H1 (cell line): ENCODE measurements at regions not wholly inside any gene's neighbourhood (a gene's known extent, or its start where the extent isn't known, plus 50 kb on each side); places are given as distances from the start of the nearest gene placed in this dataset.

Source experiments
- CTCF ChIA-PET: fragments of 300-600 bp; sonication (Branson Sonifier 250); formaldehyde crosslinking; loops from one replicate; lab custom pipeline; 2021; ENCODE audit not compliant: partially characterized antibody; lab: Charles Lee
- POLR2A ChIA-PET: fragments of 300-600 bp; sonication (Branson Sonifier 250); formaldehyde crosslinking; loops from one replicate; lab custom pipeline; 2021; ENCODE audit warnings: inconsistent platforms; ENCODE audit not compliant: partially characterized antibody; lab: Charles Lee
- DNase-seq, 2 experiments: peaks; one replicate each; pipeline versions ENCODE4 v3.0.0 to v3.0.0-alpha.2; 2010 to 2022; ENCODE audit warnings: low spot score in 2 of 2, low read depth in 1 of 2, mixed read lengths in 1 of 2
- FAIRE-seq: peaks from 2 replicates; lab custom pipeline; 2011; peaks lifted over from hg19 to GRCh38; lab: Jason Lieb, UNC
- H2AFZ ChIP-seq: 2 replicates; pipeline ENCODE4 v1.8.1; 2012; ENCODE audit warnings: low read length, inconsistent platforms
- H2AK5ac ChIP-seq: 2 replicates; pipeline ENCODE4 v1.6.1; 2013; ENCODE audit warnings: low read depth, low read length
- H2BK120ac ChIP-seq: replicated peaks from 2 replicates; pipeline ENCODE3; 2013; ENCODE audit warnings: low read depth, low read length, inconsistent platforms
- H2BK12ac ChIP-seq: 2 replicates; pipeline ENCODE4 v1.6.1; 2013; ENCODE audit warnings: low read depth, low read length
- H2BK15ac ChIP-seq: 2 replicates; pipeline ENCODE4 v1.6.1; 2013; ENCODE audit warnings: low read length
- H2BK20ac ChIP-seq: 2 replicates; pipeline ENCODE4 v1.6.1; 2013; ENCODE audit warnings: low read length
- H2BK5ac ChIP-seq: 2 replicates; pipeline ENCODE4 v1.6.1; 2013; ENCODE audit warnings: low read depth, low read length
- H3K14ac ChIP-seq: 2 replicates; pipeline ENCODE4 v1.6.1; 2013; ENCODE audit warnings: inconsistent platforms; ENCODE audit not compliant: insufficient read length
- H3K18ac ChIP-seq: 2 replicates; pipeline ENCODE4 v1.6.1; 2013; ENCODE audit warnings: low read length; ENCODE audit errors: extremely low read depth
- H3K23ac ChIP-seq: 2 replicates; pipeline ENCODE4 v1.6.1; 2013; ENCODE audit warnings: inconsistent platforms; ENCODE audit not compliant: insufficient read length
- H3K23me2 ChIP-seq: 2 replicates; pipeline ENCODE4 v1.6.1; 2013; ENCODE audit warnings: low read depth, low read length
- H3K27ac ChIP-seq: 2 replicates; pipeline ENCODE4 v1.6.1; 2011; ENCODE audit warnings: low read depth, low read length, inconsistent platforms
- H3K27me3 ChIP-seq, 4 experiments: replicated peaks in 1 of 4; 1 replicate in 1 of 4; 2 replicates in 3 of 4; pipeline versions ENCODE4 v1.6.1 to v1.8.1; 2011 to 2013; ENCODE audit warnings: low read length in 3 of 4, mild to moderate bottlenecking in 3 of 4, inconsistent platforms in 2 of 4, mixed read lengths in 2 of 4, moderate library complexity in 1 of 4; ENCODE audit not compliant: control insufficient read depth in 3 of 4, insufficient read depth in 3 of 4; ENCODE audit errors: extremely low read depth in 1 of 4
- H3K36me3 ChIP-seq, 4 experiments: 2 replicates each; pipeline versions ENCODE4 v1.6.1 to v1.8.1; 2011 to 2013; ENCODE audit warnings: mild to moderate bottlenecking in 4 of 4, low read length in 3 of 4, moderate library complexity in 2 of 4, control low read depth in 1 of 4, inconsistent platforms in 1 of 4; ENCODE audit not compliant: insufficient read depth in 4 of 4, control insufficient read depth in 2 of 4
- H3K4ac ChIP-seq: replicated peaks from 2 replicates; pipeline ENCODE3; 2013; ENCODE audit warnings: low read length, low read depth, mixed read lengths, inconsistent platforms; ENCODE audit not compliant: insufficient read length
- H3K4me1 ChIP-seq, 4 experiments: replicated peaks in 1 of 4; 1 replicate in 1 of 4; 2 replicates in 3 of 4; pipeline versions ENCODE4 v1.6.1 to v1.8.1; 2011 to 2013; ENCODE audit warnings: low read length in 3 of 4, inconsistent platforms in 2 of 4, mixed read lengths in 1 of 4; ENCODE audit not compliant: insufficient read depth in 4 of 4, control insufficient read depth in 3 of 4
- H3K4me2 ChIP-seq, 2 experiments: 2 replicates each; pipeline versions ENCODE4 v1.6.1 to v1.8.1; 2011 to 2013; ENCODE audit warnings: low read depth in 2 of 2, low read length in 2 of 2, control low read depth in 1 of 2, inconsistent platforms in 1 of 2, mild to moderate bottlenecking in 1 of 2; ENCODE audit not compliant: insufficient read depth in 1 of 2
- H3K4me3 ChIP-seq, 4 experiments: fragments of 200-600, 300-600 bp in 1 of 4; sonication (generic), shearing (Covaris generic), sonication (Bioruptor Twin) in 1 of 4; 2 replicates each; pipeline versions ENCODE4 v1.5.1 to v1.8.1; 2011 to 2016; ENCODE audit warnings: low read length in 4 of 4, low read depth in 3 of 4, control low read depth in 2 of 4, inconsistent platforms in 2 of 4, mild to moderate bottlenecking in 2 of 4, mixed read lengths in 1 of 4, moderate library complexity in 1 of 4; ENCODE audit not compliant: insufficient read depth in 2 of 4; ENCODE audit errors: extremely low read depth in 1 of 4
- H3K56ac ChIP-seq: replicated peaks from 2 replicates; pipeline ENCODE3; 2013; ENCODE audit warnings: low read depth, mild to moderate bottlenecking, mixed read lengths, low read length, inconsistent platforms; ENCODE audit not compliant: insufficient read length
- H3K79me1 ChIP-seq: 2 replicates; pipeline ENCODE4 v1.6.1; 2013; ENCODE audit warnings: low read depth, low read length, control low read depth
- H3K79me2 ChIP-seq, 2 experiments: 2 replicates each; pipeline versions ENCODE4 v1.6.1 to v1.8.1; 2012 to 2013; ENCODE audit warnings: low read length in 2 of 2, mild to moderate bottlenecking in 2 of 2, inconsistent platforms in 1 of 2; ENCODE audit not compliant: insufficient read depth in 2 of 2, control insufficient read depth in 1 of 2
- H3K9ac ChIP-seq, 4 experiments: replicated peaks in 1 of 4; 1 replicate in 1 of 4; 2 replicates in 3 of 4; pipeline versions ENCODE4 v1.6.1 to v1.8.1; 2011 to 2013; ENCODE audit warnings: low read depth in 3 of 4, low read length in 3 of 4, control low read depth in 2 of 4, mild to moderate bottlenecking in 2 of 4, moderate library complexity in 2 of 4, inconsistent platforms in 1 of 4; ENCODE audit errors: extremely low read depth in 1 of 4
- H3K9me3 ChIP-seq, 2 experiments: 2 replicates each; pipeline versions ENCODE4 v1.6.1 to v1.8.1; 2012 to 2013; ENCODE audit warnings: mild to moderate bottlenecking in 2 of 2, moderate library complexity in 2 of 2, control low read depth in 1 of 2, inconsistent platforms in 1 of 2, low read depth in 1 of 2, low read length in 1 of 2, mixed read lengths in 1 of 2; ENCODE audit not compliant: insufficient read depth in 2 of 2
- H4K20me1 ChIP-seq, 2 experiments: replicated peaks in 1 of 2; 2 replicates each; pipeline versions ENCODE3 to v1.8.1; 2011 to 2013; ENCODE audit warnings: inconsistent platforms in 2 of 2, low read length in 2 of 2, mild to moderate bottlenecking in 1 of 2; ENCODE audit not compliant: insufficient read depth in 2 of 2, control insufficient read depth in 1 of 2
- H4K5ac ChIP-seq: 2 replicates; pipeline ENCODE4 v1.6.1; 2013; ENCODE audit warnings: low read length, low read depth, mixed read lengths, inconsistent platforms; ENCODE audit not compliant: insufficient read length
- H4K8ac ChIP-seq: 2 replicates; pipeline ENCODE4 v1.8.0; 2013; ENCODE audit warnings: mild to moderate bottlenecking, moderate library complexity, low read length, inconsistent platforms; ENCODE audit not compliant: insufficient read depth; ENCODE audit errors: extremely low read depth
- H4K91ac ChIP-seq: replicated peaks from 2 replicates; pipeline ENCODE3; 2013; ENCODE audit warnings: low read length, mixed read lengths, inconsistent platforms; ENCODE audit not compliant: insufficient read length
- HDAC6 ChIP-seq: IDR thresholded peaks from one replicate; pipeline ENCODE4 v1.7.1; 2012; ENCODE audit warnings: low read depth, mild to moderate bottlenecking, inconsistent platforms, low read length, moderate library complexity
- NRF1 ChIP-seq: IDR thresholded peaks from 2 replicates; pipeline ENCODE4 v1.6.1; 2011; ENCODE audit warnings: mild to moderate bottlenecking, low read depth, low read length, improper control_type of control experiment
- RFX5 ChIP-seq: IDR thresholded peaks from 2 replicates; pipeline ENCODE4 v1.6.1; 2011; ENCODE audit warnings: low read depth, low read length, improper control_type of control experiment, borderline replicate concordance
- SP1 ChIP-seq: IDR thresholded peaks from 2 replicates; pipeline ENCODE4 v1.6.1; 2011; ENCODE audit warnings: low read depth, low read length
- YY1 ChIP-seq: IDR thresholded peaks from 2 replicates; pipeline ENCODE4 v1.6.1; 2011; ENCODE audit warnings: low read depth, mild to moderate bottlenecking, low read length
- WGBS, 2 experiments: shearing (Covaris generic) in 1 of 2; methylation state at CpG; one replicate each; pipeline versions ENCODE4 v1.1.6 to v1.1.7; 2013 to 2015; ENCODE audit warnings: low lambda C conversion rate in 2 of 2, mixed read lengths in 2 of 2, inconsistent platforms in 1 of 2, low coverage in 1 of 2, missing lambda C conversion rate in 1 of 2; ENCODE audit not compliant: insufficient replicate concordance in 2 of 2, insufficient coverage in 1 of 2, insufficient read length in 1 of 2; ENCODE audit errors: extremely low coverage in 1 of 2, missing lambda C conversion rate in 1 of 2; 5-methylcytosine and 5-hydroxymethylcytosine counted together
- TF ChIP-seq, protein P1 (sequence below): IDR thresholded peaks from 2 replicates; pipeline ENCODE4 v1.6.1; 2012; ENCODE audit warnings: inconsistent platforms
- TF ChIP-seq, protein P2 (sequence below): IDR thresholded peaks from 2 replicates; pipeline ENCODE4 v1.6.1; 2012; ENCODE audit warnings: inconsistent platforms

DNA sequence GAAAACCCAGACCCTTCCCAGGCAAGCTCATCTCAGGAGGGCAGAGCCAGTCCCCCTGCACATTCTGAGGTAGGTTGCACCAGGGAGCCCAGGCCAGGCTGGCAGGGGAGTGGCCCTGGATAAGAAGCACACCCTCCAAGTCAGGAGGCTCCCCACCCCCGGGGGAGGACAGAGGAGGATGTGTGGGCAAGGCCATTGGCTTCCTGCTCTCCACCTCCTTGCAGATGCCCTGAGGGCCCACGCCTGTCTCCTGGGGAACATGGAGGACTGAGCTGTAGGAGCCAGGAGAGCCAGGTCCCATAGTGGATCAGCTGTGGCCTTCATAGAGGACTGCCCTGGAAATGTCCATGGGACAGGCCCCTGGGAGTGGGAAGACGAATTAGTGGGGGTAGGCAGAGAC, 126.7 kb downstream of the IRF8 start:
- H4K5ac ChIP-seq, result no peak overlapping the region
- peaks cover 0 to 3% (median 0%) of the 10 kb centered on the region in 4 experiments; a peak in 3 of 7 replicates for H3K4me1 ChIP-seq
- no peaks in the 10 kb centered on the region for H4K20me1 ChIP-seq
- H3K36me3 ChIP-seq, result no peaks in the 10 kb centered on the region
- H3K4ac ChIP-seq, result no peak overlapping the region
- peaks cover 5 to 14% of the 10 kb centered on the region in 2 experiments; a peak in 3 of 4 replicates for H3K9me3 ChIP-seq
- no peak overlapping the region for H2BK15ac ChIP-seq
- no peak overlapping the region for H2BK12ac ChIP-seq
- no peak overlapping the region for H3K23ac ChIP-seq
- ChIA-PET POLR2A (interaction anchor here (0.6 to 0.7 kb wide), 2 partner anchors 19 to 652 kb away, joined by 3 to 5 read pairs; no protein-coding TSS in a partner anchor), CTCF (interaction anchor here (0.6 to 2.8 kb wide), 12 partner anchors 10 to 1035 kb away, joined by 3 to 12 read pairs (median 4); no protein-coding TSS in a partner anchor)
- no peak overlapping the region for H3K27ac ChIP-seq
- H3K14ac ChIP-seq, result no peak overlapping the region
- no peaks in the 10 kb centered on the region for H3K23me2 ChIP-seq
- DNase-seq (no peak), FAIRE-seq (no peak)
- WGBS, 2 experiments, result 72% methylated on average over 2 of the region's 3 CpGs; no CpG with 5 or more reads in 1 of the 2 experiments
- H2BK120ac ChIP-seq, result no peak overlapping the region
- no peak overlapping the region for H3K56ac ChIP-seq
- H3K79me2 ChIP-seq, result no peaks in the 10 kb centered on the region
- no peak overlapping the region for H3K4me3 ChIP-seq
- no peaks in the 10 kb centered on the region for H3K79me1 ChIP-seq
- no peak overlapping the region for H3K9ac ChIP-seq
- H2BK5ac ChIP-seq, result no peak overlapping the region
- H3K4me2 ChIP-seq, result no peak overlapping the region
- TF ChIP-seq, protein P1, sequence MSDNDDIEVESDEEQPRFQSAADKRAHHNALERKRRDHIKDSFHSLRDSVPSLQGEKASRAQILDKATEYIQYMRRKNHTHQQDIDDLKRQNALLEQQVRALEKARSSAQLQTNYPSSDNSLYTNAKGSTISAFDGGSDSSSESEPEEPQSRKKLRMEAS, result no peak
- TF ChIP-seq, protein P2, sequence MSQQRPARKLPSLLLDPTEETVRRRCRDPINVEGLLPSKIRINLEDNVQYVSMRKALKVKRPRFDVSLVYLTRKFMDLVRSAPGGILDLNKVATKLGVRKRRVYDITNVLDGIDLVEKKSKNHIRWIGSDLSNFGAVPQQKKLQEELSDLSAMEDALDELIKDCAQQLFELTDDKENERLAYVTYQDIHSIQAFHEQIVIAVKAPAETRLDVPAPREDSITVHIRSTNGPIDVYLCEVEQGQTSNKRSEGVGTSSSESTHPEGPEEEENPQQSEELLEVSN, result no peak
- TF ChIP-seq NRF1 (no peak), YY1 (no peak), SP1 (no peak), HDAC6 (no peak), RFX5 (no peak)
- no peak overlapping the region for H2AFZ ChIP-seq
- H2BK20ac ChIP-seq, result no peak overlapping the region
- no peak overlapping the region for H3K18ac ChIP-seq
- H4K91ac ChIP-seq, result no peak overlapping the region
- H4K8ac ChIP-seq, result no peak overlapping the region
- no peaks in the 10 kb centered on the region for H3K27me3 ChIP-seq
- no peak overlapping the region for H2AK5ac ChIP-seq
